ENCODE measurements at regions not wholly inside any gene's neighbourhood (a gene's known extent, or its start where the extent isn't known, plus 50 kb on each side); places are given as distances from the start of the nearest gene placed in this dataset.
A peak's percentile ranks its signal among the peaks of the same experiment; 100 is the strongest.

- H3K4me3 ChIP-seq (ENCODE audit: insufficient read length, low read depth), result peak overlapping the region; percentile 48
- no peak for DNase-seq (ENCODE audit: low read depth, low spot score)
Measured at GRCh38 chr2:226030369-226030768, 630.9 kb downstream of the NYAP2 start.

GRCh38 chr2:226023946-226024345, 624.4 kb downstream of the NYAP2 start:
- H3K27me3 ChIP-seq (ENCODE audit: insufficient read depth, insufficient read length), result no peaks in the 10 kb centered on the region
- H3K4me1 ChIP-seq (ENCODE audit: insufficient read depth, insufficient read length), result no peaks in the 10 kb centered on the region
- H3K36me3 ChIP-seq (ENCODE audit: insufficient read depth, insufficient read length, low read length), result no peaks in the 10 kb centered on the region
- no peaks in the 10 kb centered on the region for H3K9me3 ChIP-seq (ENCODE audit: insufficient read depth, low read length)
- H3K4me3 ChIP-seq (ENCODE audit: insufficient read length, low read depth), result no peak overlapping the region
- no peak for DNase-seq (ENCODE audit: low read depth, low spot score)
- no peak overlapping the region for H3K9ac ChIP-seq (ENCODE audit: insufficient read length, low read depth)
- no peak for TF ChIP-seq SUZ12 (IDR thresholded peaks at IDR 0.05; ENCODE audit: extremely low read depth, insufficient read depth, insufficient read length)

More at GRCh38 chr2:226030369-226030768, 630.9 kb downstream of the NYAP2 start:
- peak overlapping the region; percentile 71 for H3K9ac ChIP-seq (ENCODE audit: insufficient read length, low read depth)
- peaks cover 8% of the 10 kb centered on the region for H3K27me3 ChIP-seq (ENCODE audit: insufficient read depth, insufficient read length)
- no peak for TF ChIP-seq YY1 (IDR thresholded peaks at IDR 0.05; ENCODE audit: insufficient read depth, insufficient read length)
- TF ChIP-seq ZNF274 (IDR thresholded peaks at IDR 0.05; ENCODE audit: low read depth, low read length), result no peak
- TF ChIP-seq SUZ12 (IDR thresholded peaks at IDR 0.05; ENCODE audit: extremely low read depth, insufficient read depth, insufficient read length), result no peak
- H3K36me3 ChIP-seq (ENCODE audit: insufficient read depth, insufficient read length, low read length), result no peaks in the 10 kb centered on the region
- H3K4me1 ChIP-seq (ENCODE audit: insufficient read depth, insufficient read length), result peaks cover 5% of the 10 kb centered on the region
- no peaks in the 10 kb centered on the region for H3K9me3 ChIP-seq (ENCODE audit: insufficient read depth, low read length)

DNA sequence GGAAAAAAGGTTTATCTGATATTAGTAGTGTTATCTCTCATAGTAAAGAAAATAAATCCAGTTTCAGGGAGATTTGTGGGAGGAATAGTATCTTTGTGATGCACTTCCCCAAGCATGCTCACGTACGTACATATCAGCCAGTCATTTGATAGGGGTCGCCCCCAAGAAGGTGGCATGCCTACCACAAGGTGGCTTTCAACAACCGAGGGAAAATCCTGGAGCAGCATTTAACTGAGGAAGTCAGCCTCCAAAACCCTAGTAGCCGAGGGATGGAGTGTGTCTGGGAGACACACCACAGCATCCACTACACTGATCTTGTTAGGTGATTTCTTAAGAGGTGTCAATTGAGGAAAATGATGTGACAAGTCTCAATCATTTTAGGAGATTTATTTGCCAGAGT, 623.9 kb downstream of the NYAP2 start:
- DNase-seq (ENCODE audit: low read depth, low spot score), result peak; percentile 36
- TF ChIP-seq ZNF274 (IDR thresholded peaks at IDR 0.05; ENCODE audit: low read depth, low read length), result no peak
- TF ChIP-seq YY1 (IDR thresholded peaks at IDR 0.05; ENCODE audit: insufficient read depth, insufficient read length), result no peak
- TF ChIP-seq SUZ12 (IDR thresholded peaks at IDR 0.05; ENCODE audit: extremely low read depth, insufficient read depth, insufficient read length), result no peak
- Histone ChIP-seq H3K4me1 (ENCODE audit: insufficient read depth, insufficient read length) (no peaks in the 10 kb centered on the region), H3K36me3 (ENCODE audit: insufficient read depth, insufficient read length, low read length) (no peaks in the 10 kb centered on the region), H3K27me3 (ENCODE audit: insufficient read depth, insufficient read length) (no peaks in the 10 kb centered on the region), H3K9me3 (ENCODE audit: insufficient read depth, low read length) (peaks cover 4% of the 10 kb centered on the region; the same call in 1 of the 2 replicates), H3K4me3 (ENCODE audit: insufficient read length, low read depth) (no peak overlapping the region), H3K9ac (ENCODE audit: insufficient read length, low read depth) (no peak overlapping the region)

DNA sequence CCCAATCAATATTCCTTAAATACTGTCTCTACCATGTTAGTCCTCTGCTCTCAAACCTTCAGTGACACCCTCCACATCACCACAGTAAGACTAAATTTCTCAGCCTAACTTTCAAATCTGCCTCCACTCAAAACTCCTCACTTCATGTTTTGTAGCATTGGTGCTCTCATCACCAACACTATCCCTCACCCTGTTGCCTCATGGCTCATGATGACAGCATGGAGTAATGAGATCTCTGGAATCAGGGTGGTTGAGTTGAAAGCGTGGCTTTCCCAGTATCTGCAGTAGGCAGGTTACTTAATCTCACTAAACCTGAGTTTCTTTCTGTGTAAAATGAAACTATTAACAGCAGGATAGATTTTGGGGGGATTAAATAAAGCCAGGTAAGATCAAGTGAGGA, 621.4 kb downstream of the NYAP2 start:
- no peaks in the 10 kb centered on the region for H3K4me1 ChIP-seq (ENCODE audit: insufficient read depth, insufficient read length)
- H3K27me3 ChIP-seq (ENCODE audit: insufficient read depth, insufficient read length), result no peaks in the 10 kb centered on the region
- H3K4me3 ChIP-seq (ENCODE audit: insufficient read length, low read depth), result no peak overlapping the region
- DNase-seq (ENCODE audit: low read depth, low spot score), result no peak
- H3K36me3 ChIP-seq (ENCODE audit: insufficient read depth, insufficient read length, low read length), result no peaks in the 10 kb centered on the region
- H3K9me3 ChIP-seq (ENCODE audit: insufficient read depth, low read length), result peaks cover 10% of the 10 kb centered on the region; the same call in 1 of the 2 replicates
- H3K9ac ChIP-seq (ENCODE audit: insufficient read length, low read depth), result no peak overlapping the region
- TF ChIP-seq YY1 (IDR thresholded peaks at IDR 0.05; ENCODE audit: insufficient read depth, insufficient read length) (no peak), SUZ12 (IDR thresholded peaks at IDR 0.05; ENCODE audit: extremely low read depth, insufficient read depth, insufficient read length) (no peak), ZNF274 (IDR thresholded peaks at IDR 0.05; ENCODE audit: low read depth, low read length) (no peak)

GRCh38 chr2:226020176-226020575, 620.7 kb downstream of the NYAP2 start:
- H3K27me3 ChIP-seq (ENCODE audit: insufficient read depth, insufficient read length), result no peaks in the 10 kb centered on the region
- TF ChIP-seq ZNF274 (IDR thresholded peaks at IDR 0.05; ENCODE audit: low read depth, low read length) (no peak), SUZ12 (IDR thresholded peaks at IDR 0.05; ENCODE audit: extremely low read depth, insufficient read depth, insufficient read length) (no peak)
- H3K9me3 ChIP-seq (ENCODE audit: insufficient read depth, low read length), result peaks cover 10% of the 10 kb centered on the region; the same call in 1 of the 2 replicates
- no peak overlapping the region for H3K4me3 ChIP-seq (ENCODE audit: insufficient read length, low read depth)
- no peaks in the 10 kb centered on the region for H3K4me1 ChIP-seq (ENCODE audit: insufficient read depth, insufficient read length)
- H3K9ac ChIP-seq (ENCODE audit: insufficient read length, low read depth), result no peak overlapping the region
- no peak for DNase-seq (ENCODE audit: low read depth, low spot score)
- no peaks in the 10 kb centered on the region for H3K36me3 ChIP-seq (ENCODE audit: insufficient read depth, insufficient read length, low read length)

DNA sequence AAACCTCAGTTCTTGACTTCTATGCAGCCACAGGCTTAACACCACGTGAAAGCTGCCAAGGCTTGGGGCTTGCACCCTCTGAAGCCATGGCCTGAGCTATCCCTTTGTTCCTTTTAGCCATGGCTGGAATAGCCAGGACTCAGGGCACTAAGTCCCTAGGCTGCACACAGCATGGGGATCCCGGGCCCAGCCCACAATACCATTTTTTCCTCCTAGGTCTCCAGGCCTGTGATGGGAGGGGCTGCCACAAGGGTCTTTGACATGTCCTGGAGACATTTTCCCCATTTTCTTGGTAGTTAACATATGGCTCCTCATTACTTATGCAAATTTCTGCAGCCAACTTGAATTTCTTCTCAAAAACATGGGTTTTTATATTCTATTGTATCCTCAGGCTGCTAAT, 619.1 kb downstream of the NYAP2 start:
- DNase-seq (ENCODE audit: low read depth, low spot score), result no peak
- TF ChIP-seq SUZ12 (IDR thresholded peaks at IDR 0.05; ENCODE audit: extremely low read depth, insufficient read depth, insufficient read length) (no peak), ZNF274 (IDR thresholded peaks at IDR 0.05; ENCODE audit: low read depth, low read length) (no peak), YY1 (IDR thresholded peaks at IDR 0.05; ENCODE audit: insufficient read depth, insufficient read length) (no peak)
- no peak overlapping the region for H3K9ac ChIP-seq (ENCODE audit: insufficient read length, low read depth)
- no peak overlapping the region for H3K4me3 ChIP-seq (ENCODE audit: insufficient read length, low read depth)
- H3K9me3 ChIP-seq (ENCODE audit: insufficient read depth, low read length), result peaks cover 10% of the 10 kb centered on the region; the same call in 1 of the 2 replicates
- no peaks in the 10 kb centered on the region for H3K27me3 ChIP-seq (ENCODE audit: insufficient read depth, insufficient read length)
- H3K4me1 ChIP-seq (ENCODE audit: insufficient read depth, insufficient read length), result no peaks in the 10 kb centered on the region
- no peaks in the 10 kb centered on the region for H3K36me3 ChIP-seq (ENCODE audit: insufficient read depth, insufficient read length, low read length)

DNA sequence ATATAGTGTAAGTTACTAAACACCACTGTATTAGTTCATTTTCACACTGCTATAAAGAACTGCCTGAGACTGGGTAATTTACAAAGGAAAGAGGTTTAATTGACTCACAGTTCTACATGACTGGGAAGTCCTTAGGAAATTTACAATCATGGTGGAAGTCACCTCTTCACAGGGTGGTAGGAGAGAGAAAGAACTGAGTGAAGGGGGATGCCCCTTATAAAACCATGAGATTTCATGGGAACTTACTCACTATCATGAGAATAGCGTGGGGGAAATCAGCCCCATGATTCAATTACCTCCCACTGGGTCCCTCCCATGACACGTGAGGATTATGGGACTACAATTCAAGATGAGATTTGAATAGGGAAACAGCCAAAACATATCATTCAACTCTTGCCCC, 618.0 kb downstream of the NYAP2 start:
- H3K4me3 ChIP-seq (ENCODE audit: insufficient read length, low read depth), result no peak overlapping the region
- no peaks in the 10 kb centered on the region for H3K27me3 ChIP-seq (ENCODE audit: insufficient read depth, insufficient read length)
- H3K4me1 ChIP-seq (ENCODE audit: insufficient read depth, insufficient read length), result no peaks in the 10 kb centered on the region
- TF ChIP-seq ZNF274 (IDR thresholded peaks at IDR 0.05; ENCODE audit: low read depth, low read length) (no peak), YY1 (IDR thresholded peaks at IDR 0.05; ENCODE audit: insufficient read depth, insufficient read length) (no peak), SUZ12 (IDR thresholded peaks at IDR 0.05; ENCODE audit: extremely low read depth, insufficient read depth, insufficient read length) (no peak)
- H3K36me3 ChIP-seq (ENCODE audit: insufficient read depth, insufficient read length, low read length), result no peaks in the 10 kb centered on the region
- no peak for DNase-seq (ENCODE audit: low read depth, low spot score)
- H3K9me3 ChIP-seq (ENCODE audit: insufficient read depth, low read length), result peaks cover 10% of the 10 kb centered on the region; the same call in 1 of the 2 replicates
- H3K9ac ChIP-seq (ENCODE audit: insufficient read length, low read depth), result no peak overlapping the region

GRCh38 chr2:226017107-226017506, 617.6 kb downstream of the NYAP2 start:
- Histone ChIP-seq H3K4me3 (ENCODE audit: insufficient read length, low read depth) (no peak overlapping the region), H3K9ac (ENCODE audit: insufficient read length, low read depth) (no peak overlapping the region), H3K4me1 (ENCODE audit: insufficient read depth, insufficient read length) (no peaks in the 10 kb centered on the region), H3K36me3 (ENCODE audit: insufficient read depth, insufficient read length, low read length) (no peaks in the 10 kb centered on the region), H3K9me3 (ENCODE audit: insufficient read depth, low read length) (peaks cover 10% of the 10 kb centered on the region; the same call in 1 of the 2 replicates), H3K27me3 (ENCODE audit: insufficient read depth, insufficient read length) (no peaks in the 10 kb centered on the region)
- no peak for TF ChIP-seq SUZ12 (IDR thresholded peaks at IDR 0.05; ENCODE audit: extremely low read depth, insufficient read depth, insufficient read length)
- no peak for TF ChIP-seq YY1 (IDR thresholded peaks at IDR 0.05; ENCODE audit: insufficient read depth, insufficient read length)
- TF ChIP-seq ZNF274 (IDR thresholded peaks at IDR 0.05; ENCODE audit: low read depth, low read length), result no peak
- no peak for DNase-seq (ENCODE audit: low read depth, low spot score)
